T-cell (primary cell): ENCODE measurements at regions not wholly inside any gene's neighbourhood (a gene's known extent, or its start where the extent isn't known, plus 50 kb on each side); places are given as distances from the start of the nearest gene placed in this dataset.

Source experiments
- ATAC-seq, 4 experiments: fragments of 200-7000 bp in 3 of 4; fragments of 150-1000 bp in 1 of 4; cut with Tn5 transposase; replicated peaks in 1 of 4; 1 replicate in 3 of 4; 2 replicates in 1 of 4; pipeline ENCODE4 v1.10.0; 2021; ENCODE audit warnings: moderate library complexity in 3 of 4, mild to moderate bottlenecking in 2 of 4, moderate number of reproducible peaks in 1 of 4
- CTCF ChIA-PET, 2 donors: fragments of 300-600 bp; sonication (Branson Sonifier 250); formaldehyde crosslinking; loops; one replicate each; lab custom pipeline; 2022; ENCODE audit warnings: antibody characterized with exemption in 2 of 2; lab: Charles Lee
- POLR2A ChIA-PET, 2 donors: fragments of 300-600 bp; sonication (Branson Sonifier 250); formaldehyde crosslinking; loops; one replicate each; lab custom pipeline; 2022; ENCODE audit warnings: antibody characterized with exemption in 2 of 2; lab: Charles Lee
- DNase-seq, 35 experiments: peaks; one replicate each; pipeline versions ENCODE4 v3.0.0 to v3.0.0-alpha.2; 2013 to 2023
- H3K27ac ChIP-seq: one replicate; pipeline ENCODE4 v1.5.1; 2013; ENCODE audit warnings: low read length
- H3K27me3 ChIP-seq, 2 experiments: replicated peaks in 1 of 2; 1 replicate in 1 of 2; 2 replicates in 1 of 2; pipeline versions ENCODE4 v1.6.1 to v1.7.0; 2013; ENCODE audit warnings: low read length in 1 of 2, mixed read lengths in 1 of 2; ENCODE audit not compliant: control insufficient read depth in 2 of 2, insufficient read depth in 2 of 2; ENCODE audit errors: extremely low read depth in 1 of 2
- H3K36me3 ChIP-seq, 2 donors: 1 replicate in 1 of 2; 2 replicates in 1 of 2; pipeline versions ENCODE4 v1.6.1 to v1.7.0; 2013; ENCODE audit warnings: low read length in 1 of 2; ENCODE audit not compliant: control insufficient read depth in 2 of 2, insufficient read depth in 1 of 2; ENCODE audit errors: extremely low read depth in 1 of 2
- H3K4me1 ChIP-seq, 2 experiments: 1 replicate in 1 of 2; 2 replicates in 1 of 2; pipeline versions ENCODE4 v1.6.1 to v1.7.0; 2013; ENCODE audit warnings: low read length in 2 of 2, mixed read lengths in 1 of 2; ENCODE audit not compliant: insufficient read depth in 2 of 2, control insufficient read depth in 1 of 2; ENCODE audit errors: extremely low read depth in 1 of 2
- H3K4me3 ChIP-seq, 2 donors: 1 replicate in 1 of 2; 2 replicates in 1 of 2; pipeline versions ENCODE4 v1.5.1 to v1.7.0; 2013; ENCODE audit warnings: mild to moderate bottlenecking in 2 of 2, low read length in 1 of 2, moderate library complexity in 1 of 2; ENCODE audit not compliant: control insufficient read depth in 1 of 2; ENCODE audit errors: extremely low read depth in 1 of 2
- H3K9me3 ChIP-seq: 2 replicates; pipeline ENCODE4 v1.7.0; 2013
- H3K27ac Mint-ChIP-seq, 2 donors: one replicate each; pipeline ENCODE4 v1.8.0; 2020 to 2021; ENCODE audit warnings: mild to moderate bottlenecking in 2 of 2, mixed read lengths in 2 of 2
- H3K27me3 Mint-ChIP-seq, 2 donors: one replicate each; pipeline ENCODE4 v1.8.0; 2021 to 2022; ENCODE audit warnings: mixed read lengths in 2 of 2
- H3K36me3 Mint-ChIP-seq: one replicate; pipeline ENCODE4 v1.8.0; 2021; ENCODE audit warnings: mixed read lengths
- H3K4me1 Mint-ChIP-seq, 3 donors: one replicate each; pipeline ENCODE4 v1.8.0; 2020 to 2022; ENCODE audit warnings: mixed read lengths in 3 of 3, mild to moderate bottlenecking in 1 of 3
- H3K4me3 Mint-ChIP-seq, 3 donors: one replicate each; pipeline ENCODE4 v1.8.0; 2020 to 2022; ENCODE audit warnings: mild to moderate bottlenecking in 3 of 3, mixed read lengths in 3 of 3, moderate library complexity in 3 of 3
- H3K9me3 Mint-ChIP-seq, 3 donors: one replicate each; pipeline ENCODE4 v1.8.0; 2020 to 2022; ENCODE audit warnings: mixed read lengths in 3 of 3
- WGBS: methylation state at CpG from one replicate; pipeline ENCODE4 v1.1.5; 2013; ENCODE audit warnings: missing lambda C conversion rate; ENCODE audit not compliant: insufficient coverage; 5-methylcytosine and 5-hydroxymethylcytosine counted together

DNA sequence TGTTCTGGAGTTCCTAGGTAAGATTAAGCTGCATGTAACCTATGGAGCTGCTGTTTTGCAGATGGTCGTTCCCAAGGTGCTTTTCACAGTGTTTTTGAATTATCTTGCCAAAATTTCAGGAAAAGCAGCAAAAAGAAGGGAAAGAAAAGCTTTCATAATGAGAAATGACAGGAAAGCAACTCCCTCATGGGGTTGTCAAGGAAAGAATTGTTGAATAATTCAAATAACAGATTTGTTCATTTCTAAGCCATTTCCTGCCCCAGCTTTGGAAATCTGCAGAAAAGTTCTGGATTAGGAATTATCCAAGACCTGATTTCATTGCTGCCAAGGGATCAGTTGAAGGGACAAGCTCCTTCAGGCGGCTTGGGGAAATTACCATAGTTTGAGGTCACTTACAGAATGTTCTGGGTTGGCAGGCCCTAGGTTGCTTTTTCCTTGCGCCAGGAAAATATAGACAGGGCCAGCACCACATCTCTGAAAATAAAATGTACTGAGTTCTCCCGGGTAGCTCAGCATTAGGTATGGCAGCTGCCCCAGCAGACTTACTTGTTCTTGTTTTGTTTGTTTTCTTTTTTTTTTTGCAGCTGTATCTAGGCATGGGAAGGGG is 354.7 kb downstream of the STIM2 start:
- CTCF ChIA-PET: interaction anchor here in 1 of 2 donors (0.5 kb wide), 1 partner anchor 10 kb away, joined by 3 read pairs; no protein-coding TSS in a partner anchor
- H3K27me3 Mint-ChIP-seq: peaks cover 0 to 3% of the 10 kb centered on the region in 2 donors

DNA sequence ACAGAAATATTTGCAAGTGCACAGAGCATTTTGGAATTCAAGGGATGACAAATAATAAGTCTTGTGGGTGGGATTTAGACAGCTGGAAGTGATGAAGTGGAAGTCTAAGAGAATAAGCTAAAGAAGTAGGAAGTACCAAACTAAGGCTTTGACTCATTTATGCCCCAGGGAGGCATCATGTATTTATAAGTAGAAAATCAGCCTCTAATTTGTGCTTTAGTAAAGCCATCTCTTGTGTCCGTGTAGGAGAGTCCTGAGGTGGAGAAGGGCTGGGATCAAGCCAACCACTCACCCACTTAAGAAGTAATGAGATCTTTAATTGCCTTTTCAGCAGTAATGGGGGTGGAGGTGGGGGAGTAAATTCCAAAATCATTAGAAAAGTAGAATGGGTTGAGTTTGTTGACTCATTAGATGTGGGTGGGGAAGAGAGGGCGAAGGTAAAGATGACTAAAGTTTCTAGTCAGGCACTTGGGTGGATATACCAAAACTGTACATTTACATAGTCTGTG is 356.7 kb downstream of the STIM2 start:
- no peak for ATAC-seq
- no peaks in the 10 kb centered on the region for H3K4me1 Mint-ChIP-seq
- POLR2A ChIA-PET: no interaction called here
- Histone ChIP-seq H3K27ac (no peak overlapping the region), H3K9me3 (no peaks in the 10 kb centered on the region), H3K4me3 (no peak overlapping the region), H3K27me3 (no peaks in the 10 kb centered on the region), H3K4me1 (no peaks in the 10 kb centered on the region), H3K36me3 (no peaks in the 10 kb centered on the region)
- no peak overlapping the region for H3K4me3 Mint-ChIP-seq
- no peaks in the 10 kb centered on the region for H3K27me3 Mint-ChIP-seq
- H3K27ac Mint-ChIP-seq: no peak overlapping the region
- no CpG with 5 or more reads among the region's 2 CpGs for WGBS
- CTCF ChIA-PET: interaction anchor here in 1 of 2 donors (0.6 to 0.7 kb wide), 2 partner anchors 149 to 210 kb away, joined by 3 read pairs; no protein-coding TSS in a partner anchor
- DNase-seq: no peak
- H3K36me3 Mint-ChIP-seq: no peaks in the 10 kb centered on the region
- peaks cover 0 to 2% (median 0%) of the 10 kb centered on the region in 3 donors for H3K9me3 Mint-ChIP-seq

More for the DNA sequence above, 354.7 kb downstream of the STIM2 start:
- DNase-seq (no peak), ATAC-seq (no peak)
- Histone ChIP-seq H3K27me3 (no peaks in the 10 kb centered on the region), H3K4me3 (no peak overlapping the region), H3K9me3 (no peaks in the 10 kb centered on the region), H3K27ac (no peak overlapping the region), H3K4me1 (no peaks in the 10 kb centered on the region), H3K36me3 (no peaks in the 10 kb centered on the region)
- WGBS: 79% methylated on average over 3 of the region's 4 CpGs
- no peaks in the 10 kb centered on the region for H3K4me1 Mint-ChIP-seq
- H3K9me3 Mint-ChIP-seq: no peaks in the 10 kb centered on the region
- POLR2A ChIA-PET: no interaction called here
- no peaks in the 10 kb centered on the region for H3K36me3 Mint-ChIP-seq
- H3K27ac Mint-ChIP-seq: no peak overlapping the region
- H3K4me3 Mint-ChIP-seq: no peak overlapping the region

DNA sequence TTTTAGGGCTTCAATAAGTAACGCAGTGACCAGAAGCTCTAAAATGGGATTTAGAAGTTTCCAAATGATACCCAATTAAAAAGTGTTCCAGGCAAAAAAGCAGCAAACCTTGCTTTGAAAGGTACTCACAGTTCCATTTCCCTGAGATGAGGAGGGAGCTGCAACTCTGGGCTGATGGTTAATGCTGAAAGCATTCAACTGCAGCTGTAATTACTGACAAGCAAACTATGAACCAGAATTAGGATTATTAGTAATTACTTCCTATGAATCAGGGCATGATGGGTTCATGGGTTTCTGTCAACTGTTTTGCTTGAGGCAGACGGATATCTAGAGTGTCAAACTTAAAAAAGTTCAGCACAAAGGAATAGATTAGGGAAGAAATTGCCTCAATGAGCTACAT is 357.4 kb downstream of the STIM2 start:
- Histone ChIP-seq H3K36me3 (no peaks in the 10 kb centered on the region), H3K4me3 (no peak overlapping the region), H3K9me3 (no peaks in the 10 kb centered on the region), H3K27me3 (no peaks in the 10 kb centered on the region), H3K4me1 (no peaks in the 10 kb centered on the region), H3K27ac (no peak overlapping the region)
- DNase-seq (no peak), ATAC-seq (no peak)
- POLR2A ChIA-PET: no interaction called here
- H3K36me3 Mint-ChIP-seq: no peaks in the 10 kb centered on the region
- CTCF ChIA-PET: no interaction called here
- H3K4me3 Mint-ChIP-seq: no peak overlapping the region
- H3K9me3 Mint-ChIP-seq: peaks cover 0 to 2% (median 0%) of the 10 kb centered on the region in 3 donors
- 70% methylated on average over 2 of the region's 2 CpGs for WGBS
- H3K27me3 Mint-ChIP-seq: no peaks in the 10 kb centered on the region
- H3K4me1 Mint-ChIP-seq: no peaks in the 10 kb centered on the region
- H3K27ac Mint-ChIP-seq: no peak overlapping the region

DNA sequence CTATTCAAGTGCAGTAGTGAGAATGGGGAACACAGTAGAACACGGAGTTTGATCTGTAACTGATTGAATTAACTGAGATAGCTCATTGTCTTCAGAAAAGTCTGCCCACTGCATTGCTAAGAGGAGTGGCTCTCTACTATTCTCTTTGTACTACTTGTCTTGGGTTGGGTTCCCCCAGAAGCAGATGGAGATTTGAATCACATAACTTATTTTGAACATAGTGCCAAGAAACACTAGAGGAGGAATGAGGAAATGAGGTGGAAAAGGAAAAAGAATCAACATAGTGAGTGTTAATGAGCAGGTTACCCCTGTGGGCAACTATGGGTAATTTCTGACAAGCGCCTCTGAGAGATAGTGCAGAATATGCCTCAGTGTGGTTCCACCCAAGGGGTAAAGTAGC is 362.7 kb downstream of the STIM2 start:
- CTCF ChIA-PET: no interaction called here
- WGBS: no CpG with 5 or more reads among the region's 2 CpGs
- H3K9me3 Mint-ChIP-seq: peaks cover 0 to 2% (median 0%) of the 10 kb centered on the region in 3 donors

DNA sequence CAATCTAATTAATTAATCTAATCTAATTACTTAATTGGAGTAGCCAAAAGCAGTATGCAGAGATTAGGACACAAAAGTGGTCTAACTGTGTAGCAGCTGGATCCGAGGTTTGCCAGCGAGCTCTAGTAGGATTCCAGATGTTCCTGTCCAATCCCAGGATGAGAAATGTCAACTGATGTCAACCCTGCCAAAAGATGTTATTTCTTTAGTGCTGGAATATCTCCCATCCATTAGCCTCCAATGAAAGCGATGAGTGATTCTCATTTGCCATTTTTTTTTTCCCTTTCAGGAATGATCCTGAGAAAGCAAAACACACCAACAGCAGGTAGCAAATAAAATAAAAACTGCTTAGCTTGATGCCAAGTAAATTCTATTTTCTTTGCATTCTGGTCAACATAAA is 372.9 kb downstream of the STIM2 start:
- CTCF ChIA-PET: interaction anchor here in 1 of 2 donors (0.6 kb wide), 1 partner anchor 38 kb away, joined by 4 read pairs; no protein-coding TSS in a partner anchor
- Histone ChIP-seq H3K27ac (no peak overlapping the region), H3K36me3 (no peaks in the 10 kb centered on the region), H3K9me3 (no peaks in the 10 kb centered on the region), H3K27me3 (no peaks in the 10 kb centered on the region), H3K4me1 (no peaks in the 10 kb centered on the region), H3K4me3 (no peak overlapping the region)
- 100% methylated on average over 2 of the region's 3 CpGs for WGBS
- Mint-ChIP-seq H3K27me3 (peaks cover 0 to 4% of the 10 kb centered on the region in 2 donors), H3K27ac (no peak overlapping the region), H3K9me3 (peaks cover 0 to 26% (median 3%) of the 10 kb centered on the region in 3 donors), H3K36me3 (no peaks in the 10 kb centered on the region), H3K4me3 (no peak overlapping the region), H3K4me1 (no peaks in the 10 kb centered on the region)
- no peak for ATAC-seq
- no peak for DNase-seq
- POLR2A ChIA-PET: no interaction called here

More for the DNA sequence above, 362.7 kb downstream of the STIM2 start:
- POLR2A ChIA-PET: no interaction called here
- Histone ChIP-seq H3K4me1 (no peaks in the 10 kb centered on the region), H3K27ac (no peak overlapping the region), H3K27me3 (no peaks in the 10 kb centered on the region), H3K9me3 (no peaks in the 10 kb centered on the region), H3K4me3 (no peak overlapping the region), H3K36me3 (no peaks in the 10 kb centered on the region)
- Mint-ChIP-seq H3K27me3 (peaks cover 0 to 3% of the 10 kb centered on the region in 2 donors), H3K27ac (no peak overlapping the region), H3K4me3 (no peak overlapping the region), H3K36me3 (no peaks in the 10 kb centered on the region), H3K4me1 (no peaks in the 10 kb centered on the region)
- ATAC-seq (no peak), DNase-seq (no peak)

DNA sequence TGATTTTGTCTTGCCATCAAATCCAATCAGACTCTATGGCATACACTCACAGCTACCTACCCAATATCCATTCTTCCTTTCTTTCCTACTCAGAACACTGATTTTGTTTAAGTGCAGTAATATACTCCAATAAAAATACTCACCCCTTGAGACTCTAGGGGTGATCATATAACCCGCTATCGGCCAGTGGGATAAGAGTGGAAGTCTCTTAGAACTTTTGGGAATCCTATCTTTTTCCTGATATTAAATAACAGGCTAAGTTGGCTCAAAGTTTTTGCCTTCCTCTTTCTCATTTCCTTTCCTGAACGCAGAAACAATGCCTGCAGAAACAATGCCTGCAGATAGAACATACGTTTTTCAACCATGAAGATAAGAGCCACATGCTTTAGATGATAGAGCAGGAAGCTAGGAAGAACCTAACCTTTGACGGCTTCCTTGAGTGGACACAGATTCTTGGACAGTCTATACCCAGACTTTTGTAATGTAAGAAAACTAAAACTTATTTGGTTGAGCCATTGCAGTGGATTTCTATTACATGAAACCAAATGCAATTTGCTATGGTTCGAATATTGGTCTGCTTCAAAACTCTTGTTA is 373.8 kb downstream of the STIM2 start:
- Mint-ChIP-seq H3K27ac (no peak overlapping the region), H3K27me3 (peaks cover 0 to 4% of the 10 kb centered on the region in 2 donors), H3K4me1 (no peaks in the 10 kb centered on the region), H3K36me3 (no peaks in the 10 kb centered on the region), H3K4me3 (no peak overlapping the region), H3K9me3 (peaks cover 0 to 26% (median 3%) of the 10 kb centered on the region in 3 donors)
- Histone ChIP-seq H3K9me3 (no peaks in the 10 kb centered on the region), H3K27ac (no peak overlapping the region), H3K4me3 (no peak overlapping the region), H3K4me1 (no peaks in the 10 kb centered on the region), H3K36me3 (no peaks in the 10 kb centered on the region), H3K27me3 (no peaks in the 10 kb centered on the region)
- 44% methylated on average over 3 of the region's 6 CpGs for WGBS
- ChIA-PET CTCF (interaction anchor here in 1 of 2 donors (0.6 kb wide), 1 partner anchor 37 kb away, joined by 4 read pairs; no protein-coding TSS in a partner anchor), POLR2A (no interaction called here)
- no peak for ATAC-seq
- no peak for DNase-seq
